ENCODE measurements at regions not wholly inside any gene's neighbourhood (a gene's known extent, or its start where the extent isn't known, plus 50 kb on each side); places are given as distances from the start of the nearest gene placed in this dataset.

DNA sequence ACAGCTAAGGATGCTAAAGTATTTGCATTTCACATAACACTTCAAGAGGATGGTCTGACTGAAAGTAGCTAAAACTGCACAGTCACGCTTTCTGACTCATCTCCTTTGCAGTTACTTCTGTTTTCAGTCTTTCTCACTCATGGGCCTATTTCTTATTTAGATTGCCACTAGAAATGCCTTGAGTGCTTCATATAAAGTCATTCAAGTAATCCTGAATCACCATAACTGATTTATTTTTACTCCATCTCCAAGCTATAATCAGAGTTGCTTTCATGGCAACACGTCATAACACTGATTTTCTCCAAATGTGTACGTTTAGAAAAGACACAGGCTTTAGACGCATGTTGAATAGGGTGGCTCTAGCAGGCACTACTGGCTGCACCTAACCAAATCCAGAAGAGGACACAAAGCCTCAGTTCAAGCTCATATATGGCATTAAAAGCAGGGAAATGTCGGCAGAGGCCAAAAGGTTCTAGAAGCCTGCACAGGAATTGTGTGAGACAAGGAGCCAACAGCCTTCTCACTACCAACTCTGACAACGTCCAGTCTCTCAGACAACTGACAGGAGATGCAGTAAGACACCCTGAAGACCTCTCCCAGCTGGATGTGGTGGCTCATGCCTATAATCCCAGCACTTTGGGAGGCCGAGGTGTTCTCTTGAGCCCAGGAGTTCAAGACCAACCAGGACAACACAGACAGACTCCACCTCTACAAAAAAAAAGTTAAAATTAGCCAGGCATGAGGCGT is 64.1 kb upstream of the BEND6 start (continued):
- TF ChIP-seq, protein P1, sequence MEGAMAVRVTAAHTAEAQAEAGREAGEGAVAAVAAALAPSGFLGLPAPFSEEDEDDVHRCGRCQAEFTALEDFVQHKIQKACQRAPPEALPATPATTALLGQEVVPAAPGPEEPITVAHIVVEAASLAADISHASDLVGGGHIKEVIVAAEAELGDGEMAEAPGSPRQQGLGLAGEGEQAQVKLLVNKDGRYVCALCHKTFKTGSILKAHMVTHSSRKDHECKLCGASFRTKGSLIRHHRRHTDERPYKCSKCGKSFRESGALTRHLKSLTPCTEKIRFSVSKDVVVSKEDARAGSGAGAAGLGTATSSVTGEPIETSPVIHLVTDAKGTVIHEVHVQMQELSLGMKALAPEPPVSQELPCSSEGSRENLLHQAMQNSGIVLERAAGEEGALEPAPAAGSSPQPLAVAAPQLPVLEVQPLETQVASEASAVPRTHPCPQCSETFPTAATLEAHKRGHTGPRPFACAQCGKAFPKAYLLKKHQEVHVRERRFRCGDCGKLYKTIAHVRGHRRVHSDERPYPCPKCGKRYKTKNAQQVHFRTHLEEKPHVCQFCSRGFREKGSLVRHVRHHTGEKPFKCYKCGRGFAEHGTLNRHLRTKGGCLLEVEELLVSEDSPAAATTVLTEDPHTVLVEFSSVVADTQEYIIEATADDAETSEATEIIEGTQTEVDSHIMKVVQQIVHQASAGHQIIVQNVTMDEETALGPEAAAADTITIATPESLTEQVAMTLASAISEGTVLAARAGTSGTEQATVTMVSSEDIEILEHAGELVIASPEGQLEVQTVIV (IDR thresholded peaks at IDR 0.05; ENCODE audit: borderline replicate concordance, partially characterized antibody): no peak
- TF ChIP-seq SMC3 (IDR thresholded peaks at IDR 0.05; ENCODE audit: borderline replicate concordance, low read length) (peak; percentile 10; the same call in 1 of the 2 replicates), DPF2 (IDR thresholded peaks at IDR 0.05) (0 out of 2 replicates have a peak, but pooled peaks have one; percentile 69)

DNA sequence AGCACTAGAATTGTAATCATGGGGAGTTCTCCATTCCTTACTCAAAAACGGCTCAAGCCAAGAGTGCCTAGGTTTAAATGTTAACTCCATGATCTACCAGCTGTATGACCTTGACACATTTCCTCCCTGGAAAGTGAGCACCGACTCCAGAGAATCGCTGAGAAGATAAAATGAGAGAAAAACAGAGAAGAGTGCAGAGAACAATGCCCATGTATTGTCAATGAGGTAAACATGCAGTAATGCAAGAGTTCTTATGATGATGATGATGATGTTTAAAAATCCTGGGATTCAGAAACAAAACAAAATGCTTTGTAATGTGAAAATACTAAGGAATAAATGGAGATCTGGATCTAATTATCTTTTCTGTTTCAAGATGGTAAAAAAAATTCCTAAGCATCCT is 64.8 kb upstream of the BEND6 start:
- no peak for FAIRE-seq
- H3K4me3 ChIP-seq: no peak overlapping the region

More for the DNA sequence above, 64.8 kb upstream of the BEND6 start:
- no peak for ATAC-seq
- H4K20me1 ChIP-seq (ENCODE audit: control insufficient read depth, insufficient read depth): no peaks in the 10 kb centered on the region
- H3K4me2 ChIP-seq (ENCODE audit: control insufficient read depth, insufficient read depth): peak overlapping the region; percentile 94; the same call in 1 of the 2 replicates
- POLR2A ChIA-PET: interaction anchor here (0.5 kb wide), 1 partner anchor 240 kb away, joined by 6 read pairs; no protein-coding TSS in a partner anchor
- intact Hi-C loops (cut with micrococcal nuclease; ENCODE audit: unreplicated experiment): no loop called here
- no peaks in the 10 kb centered on the region for H3K36me3 ChIP-seq (ENCODE audit: control insufficient read depth in 2 of 2, insufficient read depth in 2 of 2, low read length in 1 of 2)
- no peak for TF ChIP-seq CHD4 (IDR thresholded peaks at IDR 0.05)
- TF ChIP-seq ETV6 (conservative IDR thresholded peaks at IDR 0.05 in 1 of 2, IDR thresholded peaks at IDR 0.05 in 1 of 2; ENCODE audit: borderline replicate concordance in 1 of 2, low read depth in 1 of 2): no peak
- no peak for TF ChIP-seq PAX8 (IDR thresholded peaks at IDR 0.05)
- TF ChIP-seq, protein P2, sequence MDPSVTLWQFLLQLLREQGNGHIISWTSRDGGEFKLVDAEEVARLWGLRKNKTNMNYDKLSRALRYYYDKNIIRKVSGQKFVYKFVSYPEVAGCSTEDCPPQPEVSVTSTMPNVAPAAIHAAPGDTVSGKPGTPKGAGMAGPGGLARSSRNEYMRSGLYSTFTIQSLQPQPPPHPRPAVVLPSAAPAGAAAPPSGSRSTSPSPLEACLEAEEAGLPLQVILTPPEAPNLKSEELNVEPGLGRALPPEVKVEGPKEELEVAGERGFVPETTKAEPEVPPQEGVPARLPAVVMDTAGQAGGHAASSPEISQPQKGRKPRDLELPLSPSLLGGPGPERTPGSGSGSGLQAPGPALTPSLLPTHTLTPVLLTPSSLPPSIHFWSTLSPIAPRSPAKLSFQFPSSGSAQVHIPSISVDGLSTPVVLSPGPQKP (IDR thresholded peaks at IDR 0.05; ENCODE audit: low read depth, low read length): no peak
- TF ChIP-seq, protein P3, sequence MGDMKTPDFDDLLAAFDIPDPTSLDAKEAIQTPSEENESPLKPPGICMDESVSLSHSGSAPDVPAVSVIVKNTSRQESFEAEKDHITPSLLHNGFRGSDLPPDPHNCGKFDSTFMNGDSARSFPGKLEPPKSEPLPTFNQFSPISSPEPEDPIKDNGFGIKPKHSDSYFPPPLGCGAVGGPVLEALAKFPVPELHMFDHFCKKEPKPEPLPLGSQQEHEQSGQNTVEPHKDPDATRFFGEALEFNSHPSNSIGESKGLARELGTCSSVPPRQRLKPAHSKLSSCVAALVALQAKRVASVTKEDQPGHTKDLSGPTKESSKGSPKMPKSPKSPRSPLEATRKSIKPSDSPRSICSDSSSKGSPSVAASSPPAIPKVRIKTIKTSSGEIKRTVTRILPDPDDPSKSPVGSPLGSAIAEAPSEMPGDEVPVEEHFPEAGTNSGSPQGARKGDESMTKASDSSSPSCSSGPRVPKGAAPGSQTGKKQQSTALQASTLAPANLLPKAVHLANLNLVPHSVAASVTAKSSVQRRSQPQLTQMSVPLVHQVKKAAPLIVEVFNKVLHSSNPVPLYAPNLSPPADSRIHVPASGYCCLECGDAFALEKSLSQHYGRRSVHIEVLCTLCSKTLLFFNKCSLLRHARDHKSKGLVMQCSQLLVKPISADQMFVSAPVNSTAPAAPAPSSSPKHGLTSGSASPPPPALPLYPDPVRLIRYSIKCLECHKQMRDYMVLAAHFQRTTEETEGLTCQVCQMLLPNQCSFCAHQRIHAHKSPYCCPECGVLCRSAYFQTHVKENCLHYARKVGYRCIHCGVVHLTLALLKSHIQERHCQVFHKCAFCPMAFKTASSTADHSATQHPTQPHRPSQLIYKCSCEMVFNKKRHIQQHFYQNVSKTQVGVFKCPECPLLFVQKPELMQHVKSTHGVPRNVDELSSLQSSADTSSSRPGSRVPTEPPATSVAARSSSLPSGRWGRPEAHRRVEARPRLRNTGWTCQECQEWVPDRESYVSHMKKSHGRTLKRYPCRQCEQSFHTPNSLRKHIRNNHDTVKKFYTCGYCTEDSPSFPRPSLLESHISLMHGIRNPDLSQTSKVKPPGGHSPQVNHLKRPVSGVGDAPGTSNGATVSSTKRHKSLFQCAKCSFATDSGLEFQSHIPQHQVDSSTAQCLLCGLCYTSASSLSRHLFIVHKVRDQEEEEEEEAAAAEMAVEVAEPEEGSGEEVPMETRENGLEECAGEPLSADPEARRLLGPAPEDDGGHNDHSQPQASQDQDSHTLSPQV (IDR thresholded peaks at IDR 0.05): no peak
- SMC1A ChIA-PET (ENCODE audit: uncharacterized antibody, unreplicated experiment): interaction anchor here (0.7 to 3.5 kb wide), 15 partner anchors 8 to 296 kb away, joined by 3 to 25 read pairs (median 4); partner anchors contain the start of gene BEND6
- 63% methylated on average over 3 of the region's 3 CpGs for WGBS (ENCODE audit: insufficient coverage, insufficient replicate concordance, low lambda C conversion rate, missing lambda C conversion rate)
- RAD21 ChIA-PET (ENCODE audit: unreplicated experiment): interaction anchor here (1.0 to 4.2 kb wide), 8 partner anchors 13 to 427 kb away, joined by 3 to 27 read pairs (median 7); partner anchors contain the start of gene PRIM2
- H3K27me3 ChIP-seq (replicated peaks in 1 of 2; ENCODE audit: control insufficient read depth in 2 of 2, insufficient read depth in 2 of 2, low read length in 1 of 2): no peaks in the 10 kb centered on the region
- no peaks in the 10 kb centered on the region for H3K9me3 ChIP-seq (replicated peaks; ENCODE audit: control insufficient read depth, insufficient read depth, low read length)
- CTCF ChIA-PET: interaction anchor here (0.7 to 5.8 kb wide), 9 partner anchors 8 to 427 kb away, joined by 3 to 66 read pairs (median 11); partner anchors contain the start of gene PRIM2
- DNase-seq (ENCODE audit: low read depth, low spot score): no peak
- in situ Hi-C loops (cut with MboI): no loop called here
- H3K27ac ChIP-seq (ENCODE audit: control insufficient read depth, insufficient read depth): peak overlapping the region; percentile 65
- peaks cover 30% of the 10 kb centered on the region for H3K4me1 ChIP-seq (ENCODE audit: control insufficient read depth, insufficient read depth, low read length)
- no peak overlapping the region for H2AFZ ChIP-seq (ENCODE audit: control insufficient read depth, low read depth, low read length)
- H3K79me2 ChIP-seq (ENCODE audit: control insufficient read depth, insufficient read depth, low read length): no peaks in the 10 kb centered on the region
- BruUV-seq (replicated peaks): no TSS peak
- no peak overlapping the region for H3K9ac ChIP-seq (ENCODE audit: control insufficient read depth, insufficient read depth, low read length)
